PC-9 (cell line): ENCODE measurements at regions not wholly inside any gene's neighbourhood (a gene's known extent, or its start where the extent isn't known, plus 50 kb on each side); places are given as distances from the start of the nearest gene placed in this dataset.

Source experiments
- CTCF ChIP-seq: fragments of 200-600 bp; sonication (generic); conservative IDR thresholded peaks from 2 replicates; pipeline ENCODE4 v1.6.1; 2017; ENCODE audit warnings: mixed run types, antibody characterized with exemption, mild to moderate bottlenecking, moderate library complexity
- EZH2 ChIP-seq: fragments of 200-600 bp; sonication (generic); IDR thresholded peaks from 2 replicates; pipeline ENCODE4 v1.8.0; 2017; ENCODE audit warnings: antibody characterized with exemption, low read depth

- TF ChIP-seq CTCF (no peak), EZH2 (no peak)
Measured at GRCh38 chr6:3584606-3585005, 127.8 kb upstream of the SLC22A23 start.
